Activated T-cell treated with anti-CD3 and anti-CD28 coated beads, Interleukin-2, amount 50 U/mL, for 48 hours (primary cell): ENCODE measurements at regions not wholly inside any gene's neighbourhood (a gene's known extent, or its start where the extent isn't known, plus 50 kb on each side); places are given as distances from the start of the nearest gene placed in this dataset.
"Not testable (repeated sequence)": the region's sequence is repeated elsewhere in the genome, so short reads cannot be mapped to it uniquely, and the experiment has no call there.

Source experiments
- DNase-seq, 2 experiments: peaks; one replicate each; pipeline ENCODE4 v3.0.0-alpha.2; 2020

- DNase-seq = no peak
These were observed 623.9 kb upstream of the RBFOX1 start for GRCh38 chr16:6708576-6709215.

- no peak for DNase-seq
These were observed 628.2 kb upstream of the RBFOX1 start for GRCh38 chr16:6704306-6704930.

- no peak for DNase-seq
These were observed 631.5 kb upstream of the RBFOX1 start for GRCh38 chr16:6701096-6701495.

GRCh38 chr16:6698548-6698947, 634.1 kb upstream of the RBFOX1 start:
- no peak for DNase-seq

GRCh38 chr16:6695666-6696065, 637.0 kb upstream of the RBFOX1 start:
- DNase-seq = no peak

GRCh38 chr16:6694636-6695035, 638.0 kb upstream of the RBFOX1 start:
- DNase-seq = no peak

- not testable (repeated sequence) for DNase-seq
These were observed 639.2 kb upstream of the RBFOX1 start for GRCh38 chr16:6693418-6693817.

GRCh38 chr16:6692874-6693273, 639.8 kb upstream of the RBFOX1 start:
- DNase-seq = no peak

GRCh38 chr16:6690741-6691140, 641.9 kb upstream of the RBFOX1 start:
- DNase-seq = no peak

GRCh38 chr16:6689643-6690042, 643.0 kb upstream of the RBFOX1 start:
- DNase-seq = no peak

- DNase-seq = no peak
These were observed 645.1 kb upstream of the RBFOX1 start for GRCh38 chr16:6687593-6687992.

GRCh38 chr16:6684076-6684673, 648.5 kb upstream of the RBFOX1 start:
- peak in 1 of 2 experiments; percentile 17 for DNase-seq

GRCh38 chr16:6682142-6682811, 650.4 kb upstream of the RBFOX1 start:
- DNase-seq = peak; percentile 18 to 23

- DNase-seq = no peak
These were observed 654.1 kb upstream of the RBFOX1 start for GRCh38 chr16:6678586-6678985.

- no peak for DNase-seq
These were observed 658.6 kb upstream of the RBFOX1 start for GRCh38 chr16:6674071-6674470.

GRCh38 chr16:6672507-6672906, 660.1 kb upstream of the RBFOX1 start:
- DNase-seq = no peak

- DNase-seq = no peak
These were observed 665.3 kb upstream of the RBFOX1 start for GRCh38 chr16:6667393-6667792.

- no peak for DNase-seq
These were observed 667.5 kb upstream of the RBFOX1 start for GRCh38 chr16:6665126-6665525.

GRCh38 chr16:6663668-6664067, 669.0 kb upstream of the RBFOX1 start:
- DNase-seq = no peak

GRCh38 chr16:6656760-6657159, 675.9 kb upstream of the RBFOX1 start:
- no peak for DNase-seq

GRCh38 chr16:6646891-6647290, 685.8 kb upstream of the RBFOX1 start:
- DNase-seq = no peak

GRCh38 chr16:6645768-6646568, 686.7 kb upstream of the RBFOX1 start:
- no peak for DNase-seq

- DNase-seq = no peak
These were observed 687.7 kb upstream of the RBFOX1 start for GRCh38 chr16:6644916-6645315.
